BE2C (cell line): ENCODE measurements at regions not wholly inside any gene's neighbourhood (a gene's known extent, or its start where the extent isn't known, plus 50 kb on each side); places are given as distances from the start of the nearest gene placed in this dataset.

ENCODE experiments used
- DNase-seq: peaks from one replicate; pipeline ENCODE4 v3.0.0-alpha.2; 2020
- H3K27me3 ChIP-seq: fragments of 250-450 bp; sonication (Bioruptor Pico); 2 replicates; pipeline ENCODE4 v1.5.1; 2020; ENCODE audit warnings: mild to moderate bottlenecking
- H3K36me3 ChIP-seq: fragments of 250-450 bp; sonication (Bioruptor Pico); 2 replicates; pipeline ENCODE4 v1.5.1; 2020; ENCODE audit warnings: mild to moderate bottlenecking
- H3K4me1 ChIP-seq: fragments of 250-450 bp; sonication (Bioruptor Pico); 2 replicates; pipeline ENCODE4 v1.5.1; 2020
- H3K4me3 ChIP-seq: 2 replicates; pipeline ENCODE4 v1.5.1; 2011; ENCODE audit warnings: low read depth, low read length
- H3K9me3 ChIP-seq: fragments of 250-450 bp; sonication (Bioruptor Pico); 2 replicates; pipeline ENCODE4 v1.5.1; 2020
- CTCF ChIP-seq: IDR thresholded peaks from 2 replicates; pipeline ENCODE4 v1.5.1; 2012; ENCODE audit warnings: mild to moderate bottlenecking, low read depth, low read length

- DNase-seq: no peak
- Histone ChIP-seq H3K27me3 (peaks cover 47% of the 10 kb centered on the region), H3K4me1 (no peaks in the 10 kb centered on the region), H3K4me3 (no peak overlapping the region), H3K36me3 (no peaks in the 10 kb centered on the region), H3K9me3 (no peaks in the 10 kb centered on the region)
- TF ChIP-seq CTCF: no peak
Measured at GRCh38 chr1:47582891-47583608, 145.2 kb downstream of the FOXD2 start.

GRCh38 chr1:47584249-47584648 is 146.4 kb downstream of the FOXD2 start:
- Histone ChIP-seq H3K4me1 (no peaks in the 10 kb centered on the region), H3K4me3 (no peak overlapping the region), H3K27me3 (peaks cover 46% of the 10 kb centered on the region), H3K9me3 (no peaks in the 10 kb centered on the region), H3K36me3 (no peaks in the 10 kb centered on the region)
- no peak for DNase-seq
- TF ChIP-seq CTCF: no peak

GRCh38 chr1:47585141-47585902 is 147.5 kb downstream of the FOXD2 start:
- DNase-seq: no peak
- TF ChIP-seq CTCF: no peak
- no peaks in the 10 kb centered on the region for H3K4me1 ChIP-seq
- peaks cover 47% of the 10 kb centered on the region for H3K27me3 ChIP-seq
- H3K9me3 ChIP-seq: no peaks in the 10 kb centered on the region
- no peaks in the 10 kb centered on the region for H3K36me3 ChIP-seq
- H3K4me3 ChIP-seq: no peak overlapping the region

GRCh38 chr1:47587891-47588582 is 150.2 kb downstream of the FOXD2 start:
- Histone ChIP-seq H3K4me1 (no peaks in the 10 kb centered on the region), H3K36me3 (no peaks in the 10 kb centered on the region), H3K27me3 (peaks cover 30% of the 10 kb centered on the region), H3K9me3 (no peaks in the 10 kb centered on the region), H3K4me3 (no peak overlapping the region)
- peak; percentile 40 for DNase-seq
- TF ChIP-seq CTCF: no peak

- TF ChIP-seq CTCF: no peak
- Histone ChIP-seq H3K9me3 (no peaks in the 10 kb centered on the region), H3K4me3 (no peak overlapping the region), H3K36me3 (no peaks in the 10 kb centered on the region), H3K4me1 (no peaks in the 10 kb centered on the region), H3K27me3 (peaks cover 33% of the 10 kb centered on the region)
- DNase-seq: no peak
Measured at GRCh38 chr1:47590523-47591225, 152.8 kb downstream of the FOXD2 start.
